ENCODE measurements at regions not wholly inside any gene's neighbourhood (a gene's known extent, or its start where the extent isn't known, plus 50 kb on each side); places are given as distances from the start of the nearest gene placed in this dataset.

DNA sequence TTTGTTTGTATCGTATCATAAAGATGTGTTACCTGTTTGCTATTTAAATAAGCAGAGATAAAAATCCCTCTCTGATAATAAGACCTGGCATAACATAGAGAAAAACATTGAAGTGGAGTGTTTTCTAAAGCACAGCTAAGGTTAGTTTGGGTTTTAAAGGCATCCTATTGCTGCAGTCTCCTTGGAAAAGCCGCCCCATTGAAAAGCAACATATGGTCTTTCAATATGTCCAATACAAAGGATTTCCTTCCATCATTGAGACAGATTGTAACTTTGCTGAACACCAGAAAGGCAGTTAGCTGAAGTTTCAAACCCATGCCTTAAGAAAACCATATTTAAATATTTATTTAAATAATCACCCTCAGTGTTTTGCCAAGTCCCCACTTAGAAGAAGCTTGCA lies 898.5 kb upstream of the KCND2 start:
- H3K9me3 ChIP-seq (ENCODE audit: control insufficient read depth, low read length, poor library complexity, severe bottlenecking): no peaks in the 10 kb centered on the region
- Mint-ChIP-seq H3K4me1 (no peaks in the 10 kb centered on the region), H3K27ac (no peak overlapping the region), H3K27me3 (no peaks in the 10 kb centered on the region), H3K4me3 (no peak overlapping the region), H3K36me3 (ENCODE audit: low read depth) (no peaks in the 10 kb centered on the region)
- DNase-seq (no peak), ATAC-seq (no peak)

DNA sequence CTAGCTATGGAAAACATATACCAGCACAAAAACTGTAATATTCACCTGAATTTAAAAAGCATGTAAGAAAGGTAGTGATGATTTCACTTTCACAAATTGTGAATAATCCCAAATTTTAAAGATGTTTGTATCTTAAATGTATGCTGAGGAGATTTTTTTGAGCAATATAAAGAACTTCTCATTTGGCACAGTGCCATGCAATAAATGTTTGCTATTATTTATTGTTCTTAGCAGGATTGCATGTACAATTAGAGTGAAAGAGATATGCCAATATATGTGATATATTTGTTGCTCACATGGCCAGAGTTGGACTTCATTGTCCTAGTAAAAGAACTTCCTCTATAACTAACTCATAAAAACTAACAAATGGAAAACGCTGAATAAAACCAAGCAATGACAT lies 895.1 kb upstream of the KCND2 start:
- H3K4me1 Mint-ChIP-seq: no peaks in the 10 kb centered on the region
- no peak for DNase-seq
- no peaks in the 10 kb centered on the region for H3K36me3 Mint-ChIP-seq (ENCODE audit: low read depth)
- no peak for ATAC-seq
- H3K27me3 Mint-ChIP-seq: no peaks in the 10 kb centered on the region
- H3K9me3 ChIP-seq (ENCODE audit: control insufficient read depth, low read length, poor library complexity, severe bottlenecking): no peaks in the 10 kb centered on the region
- no peak overlapping the region for H3K27ac Mint-ChIP-seq
- no peak overlapping the region for H3K4me3 Mint-ChIP-seq

DNA sequence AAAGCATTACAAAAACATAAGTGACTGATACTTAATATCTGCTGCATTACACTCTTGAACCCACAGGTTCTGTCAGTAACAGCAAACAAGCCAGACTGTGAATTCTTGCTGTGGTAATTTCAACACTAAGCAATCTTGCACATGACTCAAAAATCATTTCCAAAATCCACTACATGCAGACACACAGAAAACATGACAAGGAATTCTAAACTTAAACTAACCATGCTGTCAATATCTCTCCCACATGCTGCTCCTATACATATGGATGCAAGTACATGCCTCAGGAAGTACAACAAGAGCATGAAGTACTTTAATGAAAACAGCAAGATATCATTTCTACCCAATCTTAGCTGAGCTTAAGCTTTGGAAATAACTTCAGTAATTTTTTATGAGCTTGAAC lies 890.2 kb upstream of the KCND2 start:
- Mint-ChIP-seq H3K36me3 (ENCODE audit: low read depth) (no peaks in the 10 kb centered on the region), H3K27me3 (no peaks in the 10 kb centered on the region), H3K4me1 (no peaks in the 10 kb centered on the region), H3K4me3 (no peak overlapping the region), H3K27ac (no peak overlapping the region)
- H3K9me3 ChIP-seq (ENCODE audit: control insufficient read depth, low read length, poor library complexity, severe bottlenecking): no peaks in the 10 kb centered on the region
- DNase-seq (no peak), ATAC-seq (no peak)

DNA sequence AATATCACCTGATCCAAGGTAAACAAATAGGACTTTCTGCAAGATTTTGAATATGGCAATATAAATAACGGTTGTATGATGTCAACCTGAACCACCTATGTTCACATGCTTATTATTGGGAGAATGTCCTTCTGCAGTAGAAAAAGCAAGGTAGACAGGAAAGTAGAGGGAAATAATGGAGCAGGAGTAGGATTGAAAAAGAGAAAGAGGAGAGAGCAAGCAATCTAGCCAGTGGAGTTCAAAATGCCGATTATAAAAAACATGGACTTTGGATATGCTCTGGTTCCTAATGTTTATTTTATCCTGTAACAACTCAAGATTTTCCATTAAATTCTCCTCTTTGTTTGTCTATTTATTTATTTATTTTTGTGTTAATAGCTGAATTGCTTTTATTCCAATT lies 878.0 kb upstream of the KCND2 start:
- H3K9me3 ChIP-seq (ENCODE audit: control insufficient read depth, low read length, poor library complexity, severe bottlenecking): no peaks in the 10 kb centered on the region
- Mint-ChIP-seq H3K4me3 (no peak overlapping the region), H3K4me1 (no peaks in the 10 kb centered on the region), H3K27ac (no peak overlapping the region), H3K36me3 (ENCODE audit: low read depth) (no peaks in the 10 kb centered on the region), H3K27me3 (no peaks in the 10 kb centered on the region)
- ATAC-seq (no peak), DNase-seq (no peak)

DNA sequence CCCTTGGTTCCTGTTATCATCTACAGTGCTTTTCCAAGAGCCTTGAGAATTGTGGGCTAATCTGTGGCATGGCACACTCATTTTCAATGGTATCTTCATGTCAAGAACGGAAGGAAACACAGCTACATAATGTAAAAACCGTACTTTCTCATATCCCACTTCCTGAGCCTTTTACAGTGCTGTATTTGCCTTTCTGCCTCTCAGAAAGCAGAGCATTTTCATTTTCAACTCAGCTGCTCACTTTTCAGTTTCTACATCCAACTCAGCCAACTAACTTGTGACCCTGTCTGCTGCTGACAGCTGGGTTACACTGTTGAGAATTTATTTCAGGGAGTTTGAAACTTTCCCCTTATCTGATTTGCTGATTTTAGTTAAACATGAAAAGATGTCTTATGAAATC lies 875.8 kb upstream of the KCND2 start:
- Mint-ChIP-seq H3K27ac (no peak overlapping the region), H3K27me3 (no peaks in the 10 kb centered on the region), H3K36me3 (ENCODE audit: low read depth) (no peaks in the 10 kb centered on the region), H3K4me1 (no peaks in the 10 kb centered on the region), H3K4me3 (no peak overlapping the region)
- DNase-seq (no peak), ATAC-seq (no peak)
- H3K9me3 ChIP-seq (ENCODE audit: control insufficient read depth, low read length, poor library complexity, severe bottlenecking): no peaks in the 10 kb centered on the region

DNA sequence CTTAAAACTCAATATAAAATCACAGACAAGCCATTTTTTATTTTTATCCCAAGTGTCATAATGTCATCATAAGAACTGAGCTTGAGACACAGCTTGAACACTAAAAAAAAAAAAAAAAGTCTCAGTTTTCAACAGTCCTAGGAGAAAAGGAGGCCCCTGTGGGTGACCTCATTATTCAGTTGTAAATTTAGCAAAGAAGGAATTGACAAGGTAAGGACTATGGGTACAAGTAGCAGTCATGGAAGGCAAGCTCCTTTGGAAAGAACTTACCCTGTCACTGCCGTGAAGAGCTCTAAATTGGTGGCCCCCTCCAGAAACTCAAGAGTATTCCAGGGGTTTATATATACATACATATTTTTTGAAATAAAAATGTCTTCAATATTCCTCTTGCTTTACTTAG lies 864.4 kb upstream of the KCND2 start:
- no peak overlapping the region for H3K4me3 Mint-ChIP-seq
- no peaks in the 10 kb centered on the region for H3K27me3 Mint-ChIP-seq
- H3K27ac Mint-ChIP-seq: no peak overlapping the region
- H3K9me3 ChIP-seq (ENCODE audit: control insufficient read depth, low read length, poor library complexity, severe bottlenecking): no peaks in the 10 kb centered on the region
- ATAC-seq (no peak), DNase-seq (no peak)
- no peaks in the 10 kb centered on the region for H3K4me1 Mint-ChIP-seq
- no peaks in the 10 kb centered on the region for H3K36me3 Mint-ChIP-seq (ENCODE audit: low read depth)

DNA sequence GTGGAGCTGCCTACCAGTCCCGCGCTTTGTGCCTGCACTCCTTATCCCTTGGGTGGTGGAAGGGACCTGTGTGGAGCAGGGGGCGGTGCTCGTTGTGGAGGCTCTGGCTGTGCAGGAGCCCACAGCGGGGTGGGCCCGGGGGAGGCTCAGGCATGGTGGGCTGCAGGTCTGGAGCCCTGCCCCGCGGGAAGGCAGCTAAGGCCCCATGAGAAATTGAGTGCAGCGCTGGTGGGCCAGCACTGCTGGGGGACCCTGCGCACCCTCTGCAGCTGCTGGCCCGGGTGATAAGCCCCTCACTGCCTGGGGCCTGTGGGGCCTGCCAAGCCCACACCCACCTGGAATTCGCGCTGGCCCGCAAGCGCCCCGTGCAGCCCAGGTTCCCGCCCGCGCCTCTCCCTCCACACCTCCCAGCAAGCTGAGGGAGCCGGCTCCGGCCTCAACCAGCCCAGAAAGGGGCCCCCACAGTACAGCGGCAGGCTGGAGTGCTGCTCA lies 859.6 kb upstream of the KCND2 start:
- Mint-ChIP-seq H3K36me3 (ENCODE audit: low read depth) (no peaks in the 10 kb centered on the region), H3K27me3 (no peaks in the 10 kb centered on the region), H3K27ac (no peak overlapping the region), H3K4me1 (no peaks in the 10 kb centered on the region), H3K4me3 (no peak overlapping the region)
- DNase-seq (no peak), ATAC-seq (no peak)
- H3K9me3 ChIP-seq (ENCODE audit: control insufficient read depth, low read length, poor library complexity, severe bottlenecking): no peaks in the 10 kb centered on the region

DNA sequence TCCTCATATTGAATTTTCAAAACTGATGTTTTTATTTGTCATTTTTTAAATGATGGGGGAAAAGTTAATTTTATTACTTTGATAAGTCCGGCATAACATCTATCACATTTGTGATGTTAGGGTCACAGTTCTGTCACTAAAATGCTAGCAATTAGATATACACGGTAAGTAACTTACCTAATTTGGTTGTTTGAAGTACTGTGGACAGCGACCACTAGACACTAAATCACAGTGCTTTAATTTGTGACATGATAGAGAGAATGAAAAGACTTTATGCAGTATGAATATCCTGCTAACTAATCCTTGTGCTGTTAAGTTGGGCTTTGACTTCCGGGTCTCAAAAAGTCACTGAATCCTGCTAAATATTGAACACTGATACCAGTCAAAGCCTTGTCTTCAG lies 857.3 kb upstream of the KCND2 start:
- no peak overlapping the region for H3K27ac Mint-ChIP-seq

DNA sequence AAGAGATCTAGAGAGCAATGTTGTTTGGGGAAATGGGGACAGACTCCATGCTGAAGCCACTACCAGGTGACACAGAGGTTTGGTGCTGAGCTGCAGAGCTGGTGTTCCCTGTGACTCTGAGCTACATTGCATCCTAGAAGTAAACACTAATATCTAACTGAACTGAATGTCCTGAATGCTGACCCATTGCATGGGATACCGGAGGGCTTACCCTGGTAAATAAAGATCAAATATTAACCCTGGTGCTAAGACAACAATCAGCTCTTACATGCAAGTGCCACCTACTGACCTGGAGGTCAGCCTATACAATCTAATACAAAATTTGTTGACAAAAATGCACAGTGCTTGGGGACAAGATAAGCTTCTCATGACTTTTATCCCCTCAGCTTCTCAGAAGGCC lies 851.3 kb upstream of the KCND2 start:
- Mint-ChIP-seq H3K27ac (no peak overlapping the region), H3K4me1 (no peaks in the 10 kb centered on the region), H3K4me3 (no peak overlapping the region), H3K27me3 (no peaks in the 10 kb centered on the region), H3K36me3 (ENCODE audit: low read depth) (no peaks in the 10 kb centered on the region)
- H3K9me3 ChIP-seq (ENCODE audit: control insufficient read depth, low read length, poor library complexity, severe bottlenecking): no peaks in the 10 kb centered on the region
- ATAC-seq (no peak), DNase-seq (no peak)

More for the DNA sequence above, 857.3 kb upstream of the KCND2 start:
- ATAC-seq: no peak
- H3K4me1 Mint-ChIP-seq: no peaks in the 10 kb centered on the region
- H3K27me3 Mint-ChIP-seq: no peaks in the 10 kb centered on the region
- no peaks in the 10 kb centered on the region for H3K36me3 Mint-ChIP-seq (ENCODE audit: low read depth)
- no peak for DNase-seq
- no peak overlapping the region for H3K4me3 Mint-ChIP-seq
- no peaks in the 10 kb centered on the region for H3K9me3 ChIP-seq (ENCODE audit: control insufficient read depth, low read length, poor library complexity, severe bottlenecking)

DNA sequence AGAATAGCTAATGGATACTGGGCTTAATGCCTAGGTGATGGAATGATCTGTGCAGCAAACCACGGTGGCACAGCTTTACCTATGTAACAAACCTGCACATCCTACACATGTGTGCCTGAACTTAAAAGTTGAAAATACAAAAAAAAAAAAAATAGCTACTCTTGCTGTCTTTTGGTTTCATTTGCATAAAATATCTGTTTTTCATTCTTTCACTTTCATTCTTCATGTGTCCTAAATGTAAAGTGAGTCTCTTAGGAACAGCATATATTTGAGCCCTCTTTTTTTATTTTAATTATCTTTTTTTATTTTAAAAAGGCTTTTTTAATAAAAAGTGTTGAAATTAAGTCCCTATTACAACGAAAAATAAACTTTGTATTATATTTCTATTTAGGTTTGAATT lies 836.1 kb upstream of the KCND2 start:
- Mint-ChIP-seq H3K27ac (no peak overlapping the region), H3K4me1 (no peaks in the 10 kb centered on the region), H3K36me3 (ENCODE audit: low read depth) (no peaks in the 10 kb centered on the region), H3K27me3 (no peaks in the 10 kb centered on the region), H3K4me3 (no peak overlapping the region)
- DNase-seq: no peak
- no peak for ATAC-seq
- H3K9me3 ChIP-seq (ENCODE audit: control insufficient read depth, low read length, poor library complexity, severe bottlenecking): no peaks in the 10 kb centered on the region

DNA sequence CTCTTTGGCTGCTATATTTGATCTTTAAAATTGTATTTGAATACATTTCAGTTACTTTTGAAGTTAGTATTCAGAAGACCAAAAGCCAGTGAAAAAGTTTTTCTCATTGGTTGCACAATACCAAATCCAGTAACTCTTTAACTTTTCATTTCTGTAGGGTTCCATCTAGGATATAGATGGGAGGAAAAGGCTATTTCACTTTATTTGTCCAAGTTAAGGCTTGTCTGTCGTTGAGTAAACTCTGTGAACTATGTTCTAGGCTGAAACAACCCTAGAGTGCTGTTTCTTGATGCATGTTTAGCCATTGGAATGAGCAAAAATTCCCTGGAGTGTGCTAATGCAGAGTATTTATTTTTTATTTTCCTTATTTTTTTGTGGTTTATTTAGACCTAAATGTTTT lies 834.7 kb upstream of the KCND2 start:
- Mint-ChIP-seq H3K4me1 (no peaks in the 10 kb centered on the region), H3K36me3 (ENCODE audit: low read depth) (no peaks in the 10 kb centered on the region), H3K27me3 (no peaks in the 10 kb centered on the region), H3K4me3 (no peak overlapping the region), H3K27ac (no peak overlapping the region)
- ATAC-seq: no peak
- no peak for DNase-seq
- H3K9me3 ChIP-seq (ENCODE audit: control insufficient read depth, low read length, poor library complexity, severe bottlenecking): no peaks in the 10 kb centered on the region

DNA sequence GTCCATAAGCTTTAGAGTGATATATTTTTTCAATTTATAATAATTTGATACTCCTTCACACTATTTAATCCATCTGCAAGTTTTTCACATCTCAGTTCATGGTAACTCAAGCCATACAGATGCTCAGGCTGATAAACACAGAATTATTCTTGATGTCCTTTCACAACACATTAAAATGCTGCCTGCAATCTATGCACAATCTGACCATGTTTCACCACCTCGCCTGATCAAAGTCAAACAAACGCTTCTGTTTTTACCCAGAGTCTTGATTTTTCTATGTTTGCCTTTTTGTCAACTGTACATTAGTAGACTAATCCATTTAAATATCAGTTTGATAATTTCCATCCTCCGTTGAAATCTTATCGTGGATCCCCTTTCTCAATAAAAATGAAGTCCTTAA lies 833.8 kb upstream of the KCND2 start:
- no peaks in the 10 kb centered on the region for H3K9me3 ChIP-seq (ENCODE audit: control insufficient read depth, low read length, poor library complexity, severe bottlenecking)
- Mint-ChIP-seq H3K27ac (no peak overlapping the region), H3K27me3 (no peaks in the 10 kb centered on the region), H3K4me3 (no peak overlapping the region), H3K36me3 (ENCODE audit: low read depth) (no peaks in the 10 kb centered on the region), H3K4me1 (no peaks in the 10 kb centered on the region)
- DNase-seq: no peak
- no peak for ATAC-seq

DNA sequence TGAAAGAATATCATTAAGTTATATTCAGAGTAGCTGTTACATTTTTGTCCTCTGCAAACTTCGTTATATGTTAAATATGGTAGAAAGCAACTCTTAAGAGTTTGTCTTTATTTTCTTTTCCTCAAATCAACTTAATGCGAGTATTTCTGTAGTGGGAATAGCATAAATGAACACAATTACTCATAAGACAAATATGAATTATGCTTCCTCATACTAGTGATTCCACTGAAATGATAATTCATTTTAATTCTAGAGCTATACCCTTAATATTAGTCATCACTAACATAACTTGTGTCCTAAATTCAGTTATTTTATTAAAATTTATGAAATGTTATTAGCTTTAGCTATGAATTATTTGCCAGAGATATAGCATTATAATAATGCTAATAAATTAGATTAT lies 820.6 kb upstream of the KCND2 start:
- ATAC-seq (no peak), DNase-seq (no peak)
- H3K4me1 Mint-ChIP-seq: no peaks in the 10 kb centered on the region
- H3K27me3 Mint-ChIP-seq: no peaks in the 10 kb centered on the region
- H3K27ac Mint-ChIP-seq: no peak overlapping the region
- H3K36me3 Mint-ChIP-seq (ENCODE audit: low read depth): no peaks in the 10 kb centered on the region
- H3K4me3 Mint-ChIP-seq: no peak overlapping the region
- no peaks in the 10 kb centered on the region for H3K9me3 ChIP-seq (ENCODE audit: control insufficient read depth, low read length, poor library complexity, severe bottlenecking)

DNA sequence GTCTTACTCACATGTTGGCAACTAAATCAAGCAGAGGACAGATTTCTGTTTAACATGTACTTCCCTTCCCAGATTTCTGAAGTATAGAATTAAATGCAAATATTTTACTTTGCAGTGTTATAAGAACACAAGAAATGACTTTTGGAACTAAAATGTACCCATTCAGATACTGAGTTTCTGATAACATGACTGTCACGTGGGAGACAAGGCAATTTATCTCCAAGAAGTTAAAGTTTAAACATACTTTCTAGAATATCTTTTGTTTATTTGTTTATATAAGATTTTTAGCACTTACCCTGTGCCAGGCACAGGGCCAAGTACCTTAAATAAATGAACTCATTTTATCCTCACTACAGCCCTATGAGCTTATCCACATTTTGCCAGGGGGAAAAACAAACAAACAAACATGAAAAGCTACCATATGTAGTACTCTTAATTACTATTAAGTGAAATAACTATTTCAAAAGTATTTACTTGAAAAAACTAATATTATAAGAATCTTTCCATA lies 807.1 kb upstream of the KCND2 start:
- Mint-ChIP-seq H3K27me3 (no peaks in the 10 kb centered on the region), H3K36me3 (ENCODE audit: low read depth) (no peaks in the 10 kb centered on the region), H3K27ac (no peak overlapping the region), H3K4me1 (no peaks in the 10 kb centered on the region), H3K4me3 (no peak overlapping the region)
- DNase-seq: no peak
- no peak for ATAC-seq
- no peaks in the 10 kb centered on the region for H3K9me3 ChIP-seq (ENCODE audit: control insufficient read depth, low read length, poor library complexity, severe bottlenecking)

Data from T-helper 17 cell (primary cell).